ENCODE measurements at regions not wholly inside any gene's neighbourhood (a gene's known extent, or its start where the extent isn't known, plus 50 kb on each side); places are given as distances from the start of the nearest gene placed in this dataset.
A peak's percentile ranks its signal among the peaks of the same experiment; 100 is the strongest.

DNA sequence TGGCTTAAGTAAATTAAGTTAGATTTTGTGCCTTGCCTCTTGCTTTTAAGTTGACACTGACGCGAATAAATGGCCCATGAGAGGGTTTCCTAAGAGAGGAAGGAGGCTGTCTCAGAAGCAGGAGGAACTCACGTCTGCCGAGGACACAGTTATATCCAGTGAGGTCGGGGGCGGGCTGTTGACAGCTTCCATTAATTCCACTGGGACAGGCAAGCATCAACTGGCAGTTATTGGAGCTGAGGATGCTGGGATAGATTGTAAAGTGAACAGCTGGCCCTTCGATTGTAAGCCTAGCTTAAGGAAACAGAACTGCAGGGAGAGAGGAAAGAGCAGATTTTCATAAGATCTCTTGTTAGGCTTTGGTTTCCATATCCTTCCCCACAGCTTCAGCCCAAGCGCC, 399.2 kb downstream of the IPO8 start:
- Histone ChIP-seq H3K79me2 (ENCODE audit: control insufficient read depth, insufficient read depth, low read length) (no peaks in the 10 kb centered on the region), H3K9me3 (ENCODE audit: control insufficient read depth, low read depth, low read length) (no peaks in the 10 kb centered on the region), H3K4me3 (ENCODE audit: control insufficient read depth in 2 of 3, extremely low read depth in 1 of 3, insufficient read depth in 2 of 3, low read depth in 1 of 3, low read length in 3 of 3) (no peak overlapping the region), H2AFZ (ENCODE audit: control insufficient read depth, low read length) (no peak overlapping the region), H3K4me1 (ENCODE audit: control insufficient read depth, extremely low read depth, insufficient read depth, low read length) (no peaks in the 10 kb centered on the region), H3K9me1 (ENCODE audit: control insufficient read depth, extremely low read depth, insufficient read depth, low read length) (no peaks in the 10 kb centered on the region), H3K27me3 (ENCODE audit: control insufficient read depth, extremely low read depth, insufficient read depth, low read length) (no peaks in the 10 kb centered on the region), H3K9ac (ENCODE audit: control insufficient read depth, extremely low read depth, insufficient read depth, low read length) (no peak overlapping the region), H3K4me2 (ENCODE audit: control insufficient read depth, extremely low read depth, insufficient read depth, low read depth, low read length) (no peak overlapping the region), H3K36me3 (ENCODE audit: control insufficient read depth in 2 of 2, extremely low read depth in 1 of 2, insufficient read depth in 2 of 2, low read length in 2 of 2) (no peaks in the 10 kb centered on the region), H3K27ac (ENCODE audit: control insufficient read depth, insufficient read depth, low read length) (no peak overlapping the region), H4K20me1 (ENCODE audit: control insufficient read depth, extremely low read depth, insufficient read depth, low read length) (no peaks in the 10 kb centered on the region)
- dilution Hi-C loops (cut with MboI; ENCODE audit: extremely low pct_ligation_motif_present, low sequenced_read_pairs), result no loop called here
- no peak for DNase-seq (ENCODE audit: low read depth, low spot score)
- no peak for TF ChIP-seq EZH2 (IDR thresholded peaks at IDR 0.05; ENCODE audit: low read length)
- no peak for TF ChIP-seq CTCF (optimal IDR thresholded peaks at IDR 0.05 in 1 of 3, IDR thresholded peaks at IDR 0.05 in 1 of 3, conservative IDR thresholded peaks at IDR 0.05 in 1 of 3; ENCODE audit: extremely low read depth in 1 of 3, insufficient read depth in 2 of 3, low read length in 3 of 3)
- FAIRE-seq, result no peak

- dilution Hi-C loops (cut with MboI; ENCODE audit: extremely low pct_ligation_motif_present, low sequenced_read_pairs), result no loop called here
- no peaks in the 10 kb centered on the region for H4K20me1 ChIP-seq (ENCODE audit: control insufficient read depth, extremely low read depth, insufficient read depth, low read length)
- no peaks in the 10 kb centered on the region for H3K9me3 ChIP-seq (ENCODE audit: control insufficient read depth, low read depth, low read length)
- DNase-seq (ENCODE audit: low read depth, low spot score) (no peak), FAIRE-seq (no peak)
- no peaks in the 10 kb centered on the region for H3K4me1 ChIP-seq (ENCODE audit: control insufficient read depth, extremely low read depth, insufficient read depth, low read length)
- no peak overlapping the region for H3K4me3 ChIP-seq (ENCODE audit: control insufficient read depth in 2 of 3, extremely low read depth in 1 of 3, insufficient read depth in 2 of 3, low read depth in 1 of 3, low read length in 3 of 3)
- H3K27me3 ChIP-seq (ENCODE audit: control insufficient read depth, extremely low read depth, insufficient read depth, low read length), result peaks cover 3% of the 10 kb centered on the region
- H3K9me1 ChIP-seq (ENCODE audit: control insufficient read depth, extremely low read depth, insufficient read depth, low read length), result no peaks in the 10 kb centered on the region
- no peaks in the 10 kb centered on the region for H3K79me2 ChIP-seq (ENCODE audit: control insufficient read depth, insufficient read depth, low read length)
- H2AFZ ChIP-seq (ENCODE audit: control insufficient read depth, low read length), result no peak overlapping the region
- no peak overlapping the region for H3K27ac ChIP-seq (ENCODE audit: control insufficient read depth, insufficient read depth, low read length)
- no peak overlapping the region for H3K4me2 ChIP-seq (ENCODE audit: control insufficient read depth, extremely low read depth, insufficient read depth, low read depth, low read length)
- H3K36me3 ChIP-seq (ENCODE audit: control insufficient read depth in 2 of 2, extremely low read depth in 1 of 2, insufficient read depth in 2 of 2, low read length in 2 of 2), result no peaks in the 10 kb centered on the region
- TF ChIP-seq CTCF (optimal IDR thresholded peaks at IDR 0.05 in 1 of 3, IDR thresholded peaks at IDR 0.05 in 1 of 3, conservative IDR thresholded peaks at IDR 0.05 in 1 of 3; ENCODE audit: extremely low read depth in 1 of 3, insufficient read depth in 2 of 3, low read length in 3 of 3) (peak in 2 of 3 experiments; percentile 41 to 54), EZH2 (IDR thresholded peaks at IDR 0.05; ENCODE audit: low read length) (no peak)
- H3K9ac ChIP-seq (ENCODE audit: control insufficient read depth, extremely low read depth, insufficient read depth, low read length), result no peak overlapping the region
Measured at GRCh38 chr12:30286345-30286926, 409.2 kb downstream of the IPO8 start.

All from keratinocyte (primary cell).